Fibroblast of pulmonary artery (primary cell): ENCODE measurements at regions not wholly inside any gene's neighbourhood (a gene's known extent, or its start where the extent isn't known, plus 50 kb on each side); places are given as distances from the start of the nearest gene placed in this dataset.
"Not testable (repeated sequence)": the region's sequence is repeated elsewhere in the genome, so short reads cannot be mapped to it uniquely, and the experiment has no call there.

Source experiments
- DNase-seq: peaks from one replicate; pipeline ENCODE4 v3.0.0-alpha.2; 2010; ENCODE audit warnings: low read depth
- H3K4me3 ChIP-seq: replicated peaks from 2 replicates; pipeline ENCODE4 v1.5.1; 2011; ENCODE audit warnings: low read depth, mild to moderate bottlenecking, control low read depth, low read length, moderate library complexity
- TF ChIP-seq, protein P1 (sequence below): IDR thresholded peaks from 2 replicates; pipeline ENCODE4 v1.5.1; 2011; ENCODE audit warnings: mild to moderate bottlenecking, control low read depth, low read length, inconsistent platforms; ENCODE audit errors: missing control alignments

DNA sequence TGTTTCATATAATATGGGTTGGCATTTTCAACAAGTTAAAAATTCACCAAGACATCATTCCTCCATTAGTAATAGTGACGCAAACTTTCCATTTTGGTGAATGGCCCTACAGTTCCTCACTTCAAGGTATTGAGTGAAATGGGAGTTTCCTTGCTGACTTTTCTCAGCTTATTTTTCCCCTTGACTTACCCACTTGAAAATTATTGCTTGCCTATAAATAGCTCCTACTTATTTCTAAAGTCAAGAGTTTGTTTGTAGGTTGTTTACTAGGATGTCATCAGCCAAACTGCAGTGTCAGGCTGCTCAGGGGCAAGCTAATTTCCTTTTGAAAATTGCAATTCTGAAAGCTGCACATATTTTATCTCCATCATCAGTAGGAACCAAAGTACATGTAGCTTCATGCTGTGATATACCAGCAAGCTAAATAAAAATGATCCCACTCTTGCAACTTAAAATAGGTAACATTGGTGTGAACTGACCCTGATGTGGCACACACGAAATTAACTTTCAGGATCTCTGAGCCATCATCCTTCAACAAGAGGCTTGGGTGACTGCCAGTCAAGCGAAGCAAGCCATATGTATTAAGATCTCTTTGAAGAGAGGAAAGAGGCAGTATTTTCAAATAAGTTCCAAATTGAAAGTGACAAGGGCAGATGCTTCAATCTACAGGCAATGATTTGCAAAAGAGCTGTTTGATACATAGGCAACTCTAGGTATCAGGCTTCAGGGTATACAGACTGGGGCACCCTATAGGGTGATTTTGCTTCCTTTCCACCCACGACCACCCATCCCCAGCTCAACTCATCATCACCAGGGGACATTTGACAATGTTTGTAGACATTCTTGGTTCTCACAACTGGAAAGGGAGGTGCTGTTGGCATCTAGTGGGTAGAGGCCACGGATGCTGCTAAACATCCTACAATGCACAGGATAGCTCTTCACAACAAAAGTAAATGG, 66.8 kb upstream of the RASGRP1 start:
- DNase-seq: no peak
- TF ChIP-seq, protein P1, sequence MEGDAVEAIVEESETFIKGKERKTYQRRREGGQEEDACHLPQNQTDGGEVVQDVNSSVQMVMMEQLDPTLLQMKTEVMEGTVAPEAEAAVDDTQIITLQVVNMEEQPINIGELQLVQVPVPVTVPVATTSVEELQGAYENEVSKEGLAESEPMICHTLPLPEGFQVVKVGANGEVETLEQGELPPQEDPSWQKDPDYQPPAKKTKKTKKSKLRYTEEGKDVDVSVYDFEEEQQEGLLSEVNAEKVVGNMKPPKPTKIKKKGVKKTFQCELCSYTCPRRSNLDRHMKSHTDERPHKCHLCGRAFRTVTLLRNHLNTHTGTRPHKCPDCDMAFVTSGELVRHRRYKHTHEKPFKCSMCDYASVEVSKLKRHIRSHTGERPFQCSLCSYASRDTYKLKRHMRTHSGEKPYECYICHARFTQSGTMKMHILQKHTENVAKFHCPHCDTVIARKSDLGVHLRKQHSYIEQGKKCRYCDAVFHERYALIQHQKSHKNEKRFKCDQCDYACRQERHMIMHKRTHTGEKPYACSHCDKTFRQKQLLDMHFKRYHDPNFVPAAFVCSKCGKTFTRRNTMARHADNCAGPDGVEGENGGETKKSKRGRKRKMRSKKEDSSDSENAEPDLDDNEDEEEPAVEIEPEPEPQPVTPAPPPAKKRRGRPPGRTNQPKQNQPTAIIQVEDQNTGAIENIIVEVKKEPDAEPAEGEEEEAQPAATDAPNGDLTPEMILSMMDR: no peak
- H3K4me3 ChIP-seq: no peak overlapping the region

DNA sequence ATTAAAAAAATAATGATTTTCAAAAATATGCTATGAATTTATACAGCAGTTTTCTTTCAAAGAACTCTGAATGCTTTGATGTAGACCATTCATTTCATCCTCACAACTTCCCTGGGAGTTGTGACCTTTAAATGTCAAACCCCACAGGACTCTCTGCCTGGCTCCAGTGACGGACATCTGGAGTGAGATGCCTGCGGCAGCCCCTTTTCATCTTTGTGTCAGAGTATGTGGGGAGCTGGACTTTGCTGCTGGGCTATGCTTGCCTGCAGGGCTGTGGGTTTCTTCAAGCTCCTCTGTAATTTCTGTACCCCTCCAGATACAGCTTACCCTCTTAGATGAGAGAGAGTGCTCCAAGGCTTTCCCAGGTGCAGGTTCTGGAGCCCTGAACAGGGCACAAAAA, 70.6 kb upstream of the RASGRP1 start:
- no peak for DNase-seq
- TF ChIP-seq, protein P1: no peak
- no peak overlapping the region for H3K4me3 ChIP-seq

DNA sequence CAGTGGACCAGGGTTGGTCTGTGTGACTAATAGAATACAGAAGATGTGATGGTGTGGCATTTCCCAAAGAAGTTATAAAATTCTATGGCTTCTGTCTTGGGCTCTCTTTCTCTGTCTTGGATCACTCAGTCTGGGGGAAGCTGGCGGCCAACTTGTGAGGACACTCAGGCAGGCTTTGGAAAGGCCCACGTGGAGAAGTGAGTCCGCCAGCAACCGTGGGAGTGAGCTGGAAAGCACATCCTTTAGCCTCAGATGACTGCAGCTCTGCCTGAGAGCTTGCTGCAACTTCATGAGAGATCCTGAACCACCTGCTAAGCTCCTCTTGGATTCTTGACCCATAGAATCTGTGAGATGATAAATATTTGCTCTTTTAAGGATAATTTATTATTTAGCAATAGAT, 72.0 kb upstream of the RASGRP1 start:
- TF ChIP-seq, protein P1: no peak
- H3K4me3 ChIP-seq: no peak overlapping the region
- DNase-seq: no peak

DNA sequence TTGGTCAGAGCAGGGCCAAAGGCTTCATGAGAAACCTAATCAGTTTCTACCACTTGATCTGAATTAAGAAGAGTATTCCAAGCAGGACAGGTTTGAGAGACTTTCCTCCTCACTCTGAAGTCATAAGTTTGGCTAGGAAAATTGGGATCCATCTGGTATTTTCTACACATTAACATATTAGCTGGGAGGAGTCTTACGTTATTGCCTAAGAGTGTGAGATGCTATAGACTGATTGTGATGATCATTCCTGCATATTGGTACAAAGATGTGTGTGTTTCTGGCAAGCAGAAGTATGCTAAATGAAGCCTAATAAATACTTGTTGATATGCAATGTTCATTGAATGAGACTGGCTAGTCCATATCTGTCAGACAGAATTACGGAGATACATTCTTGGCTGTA, 73.5 kb upstream of the RASGRP1 start:
- TF ChIP-seq, protein P1: no peak
- H3K4me3 ChIP-seq: no peak overlapping the region
- no peak for DNase-seq

DNA sequence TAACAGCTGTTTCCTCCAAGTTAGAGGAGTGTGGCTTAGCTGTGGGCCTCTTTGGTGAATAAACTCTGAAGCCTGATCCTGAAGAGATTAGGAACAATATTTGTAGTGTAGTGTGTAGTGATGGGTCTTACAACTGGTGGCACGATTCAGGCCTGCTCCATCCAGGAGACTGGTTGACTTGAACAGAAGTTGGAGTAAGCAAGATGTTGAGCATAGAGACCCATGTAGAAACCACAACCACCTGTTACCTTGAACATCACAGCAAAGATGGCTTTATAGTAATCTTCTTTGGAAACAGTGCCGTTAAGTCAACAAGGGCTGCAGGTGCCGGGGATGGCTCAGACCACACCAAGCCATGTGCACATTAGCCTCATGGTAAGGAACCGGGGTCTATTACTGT, 74.2 kb upstream of the RASGRP1 start:
- no peak for DNase-seq

DNA sequence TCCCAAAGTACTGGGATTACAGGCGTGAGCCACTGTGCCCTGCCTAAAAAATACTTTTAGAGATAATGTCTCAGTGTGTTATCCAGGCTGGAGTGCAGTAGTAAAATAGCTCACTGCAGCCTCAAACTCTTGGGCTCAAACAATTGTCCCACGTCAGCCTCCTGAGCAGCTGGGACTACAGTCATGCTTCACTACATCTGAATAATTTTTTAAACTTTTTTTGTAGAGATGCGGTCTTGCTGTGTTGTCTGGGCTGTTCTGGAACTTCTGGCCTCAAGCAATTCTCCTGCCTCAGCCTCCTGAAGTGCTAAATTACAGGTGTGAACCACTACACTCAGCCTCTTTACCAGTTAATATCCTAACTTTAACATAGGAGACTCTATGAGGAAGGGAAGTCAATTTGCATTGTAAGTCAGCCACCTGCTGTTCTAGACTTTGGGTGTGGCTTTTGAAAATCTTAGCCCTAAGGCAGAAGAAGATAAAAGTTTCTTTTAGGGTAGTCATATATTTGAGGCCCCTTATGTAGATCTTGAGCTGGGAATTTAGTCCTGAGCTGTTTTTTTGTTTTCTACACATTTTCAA, 78.2 kb upstream of the RASGRP1 start:
- no peak overlapping the region for H3K4me3 ChIP-seq
- no peak for DNase-seq
- TF ChIP-seq, protein P1: no peak

More for the DNA sequence above, 74.2 kb upstream of the RASGRP1 start:
- TF ChIP-seq, protein P1: no peak
- H3K4me3 ChIP-seq: no peak overlapping the region

DNA sequence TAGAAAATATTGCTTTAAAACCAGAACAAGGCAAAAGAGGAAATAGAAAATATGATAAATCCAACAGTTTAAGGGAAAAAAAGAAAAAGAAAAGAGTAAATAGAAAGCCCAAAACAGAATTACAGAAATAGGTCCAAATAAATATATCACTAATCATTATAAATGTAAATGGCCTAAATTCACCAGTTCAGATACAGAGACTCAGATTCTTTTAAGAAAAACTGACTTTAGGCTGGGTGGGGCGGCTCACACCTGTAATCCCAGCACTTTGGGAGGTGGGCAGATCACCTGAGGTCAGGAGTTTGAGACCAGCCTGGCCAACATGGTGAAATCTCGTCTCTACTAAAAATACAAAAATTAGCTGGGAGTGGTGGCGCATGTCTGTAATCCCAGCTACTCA, 79.7 kb upstream of the RASGRP1 start:
- not testable (repeated sequence) for H3K4me3 ChIP-seq, DNase-seq
